ENCODE measurements at regions not wholly inside any gene's neighbourhood (a gene's known extent, or its start where the extent isn't known, plus 50 kb on each side); places are given as distances from the start of the nearest gene placed in this dataset.

DNA sequence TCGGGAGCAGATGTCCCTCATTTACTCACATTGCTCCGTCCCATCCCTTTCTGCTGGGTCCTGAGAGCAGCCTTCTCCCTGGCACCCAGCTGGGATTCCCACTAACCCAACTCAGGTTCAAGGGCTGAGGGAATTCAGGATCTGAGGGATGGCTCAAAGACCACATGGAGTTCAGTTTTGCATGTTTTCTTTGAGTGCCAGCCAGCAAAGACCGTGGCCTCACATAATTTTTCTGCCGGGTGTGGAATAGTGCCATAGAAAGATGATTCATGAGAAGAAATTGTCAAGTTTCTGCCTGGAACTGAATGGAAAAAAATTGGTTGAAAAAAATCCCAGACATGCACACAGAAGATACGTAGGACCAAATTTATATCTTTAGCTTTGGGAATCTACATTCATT is 168.6 kb downstream of the CD83 start:
- H3K4me3 Mint-ChIP-seq (ENCODE audit: low read depth), result no peak overlapping the region
- no peak for DNase-seq (ENCODE audit: low spot score, unreplicated experiment)
- TF ChIP-seq CTCF (IDR thresholded peaks at IDR 0.05; ENCODE audit: unreplicated experiment), result no peak
- no peaks in the 10 kb centered on the region for H3K9me3 Mint-ChIP-seq (ENCODE audit: low read depth)
- no peak overlapping the region for H3K27ac Mint-ChIP-seq
- H3K27me3 Mint-ChIP-seq, result no peaks in the 10 kb centered on the region
- H3K4me1 Mint-ChIP-seq (ENCODE audit: low read depth), result peaks cover 33% of the 10 kb centered on the region
- H3K36me3 Mint-ChIP-seq (ENCODE audit: insufficient read depth), result no peaks in the 10 kb centered on the region

DNA sequence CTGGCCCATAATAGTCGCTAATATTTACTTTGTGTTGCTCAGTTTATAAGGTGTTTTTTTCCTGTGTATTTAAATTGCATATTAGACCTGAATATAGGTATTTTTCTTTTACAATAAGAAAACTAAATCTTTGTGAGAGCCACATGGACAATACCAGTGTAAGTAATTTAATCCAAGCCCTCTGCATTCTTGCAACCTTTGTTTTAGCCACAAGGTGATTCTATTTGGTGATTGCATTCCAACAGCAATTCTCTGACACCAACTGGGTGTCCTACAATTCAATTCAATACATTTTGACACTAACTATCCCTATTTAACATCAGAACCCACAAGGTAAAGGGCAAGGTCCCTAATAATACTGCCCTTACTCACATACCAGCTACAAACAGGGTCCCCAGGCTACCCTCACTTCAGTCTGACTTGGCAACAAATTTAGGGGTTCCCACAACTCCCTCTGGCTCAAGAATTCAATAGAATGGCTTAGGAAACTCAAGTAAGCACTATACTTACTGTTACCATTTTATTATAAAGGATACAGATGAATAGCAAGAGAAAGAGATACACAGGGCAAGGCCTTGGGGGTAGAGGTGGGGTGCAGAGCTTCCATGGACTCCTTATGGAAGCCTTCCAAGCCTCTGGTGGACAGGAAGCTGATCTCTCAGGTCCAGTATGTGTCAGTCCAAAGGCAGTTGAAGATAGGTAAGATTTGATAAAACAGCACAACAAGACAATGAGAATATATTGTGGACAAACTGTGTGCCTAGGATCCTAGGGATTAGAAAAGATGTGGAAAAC is 169.3 kb downstream of the CD83 start:
- no peaks in the 10 kb centered on the region for H3K9me3 Mint-ChIP-seq (ENCODE audit: low read depth)
- no peak for TF ChIP-seq CTCF (IDR thresholded peaks at IDR 0.05; ENCODE audit: unreplicated experiment)
- no peak for DNase-seq (ENCODE audit: low spot score, unreplicated experiment)
- H3K27ac Mint-ChIP-seq, result no peak overlapping the region
- peaks cover 28% of the 10 kb centered on the region for H3K4me1 Mint-ChIP-seq (ENCODE audit: low read depth)
- H3K4me3 Mint-ChIP-seq (ENCODE audit: low read depth), result no peak overlapping the region
- H3K36me3 Mint-ChIP-seq (ENCODE audit: insufficient read depth), result no peaks in the 10 kb centered on the region
- H3K27me3 Mint-ChIP-seq, result no peaks in the 10 kb centered on the region

DNA sequence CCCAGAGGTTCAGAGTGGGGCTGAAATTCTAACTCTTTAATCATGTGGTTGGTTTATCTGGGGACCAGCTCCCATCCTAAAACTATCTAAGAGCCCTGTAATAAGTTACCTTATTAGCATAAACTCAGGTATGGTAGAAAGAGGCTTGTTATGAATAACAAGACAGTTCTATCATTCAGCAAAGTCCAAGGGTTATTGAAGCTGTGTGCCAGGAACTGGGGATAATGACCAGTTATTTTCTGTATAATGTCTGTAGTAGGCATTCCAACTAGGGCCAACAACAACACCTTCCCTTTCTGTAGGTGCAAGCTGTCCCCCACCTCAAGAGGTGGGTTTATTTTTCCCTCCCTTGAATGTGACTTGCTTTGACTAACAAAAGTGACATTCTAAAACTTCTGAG is 170.1 kb downstream of the CD83 start:
- Mint-ChIP-seq H3K4me1 (ENCODE audit: low read depth) (peaks cover 27% of the 10 kb centered on the region), H3K27me3 (no peaks in the 10 kb centered on the region), H3K36me3 (ENCODE audit: insufficient read depth) (no peaks in the 10 kb centered on the region), H3K9me3 (ENCODE audit: low read depth) (no peaks in the 10 kb centered on the region), H3K4me3 (ENCODE audit: low read depth) (no peak overlapping the region), H3K27ac (no peak overlapping the region)
- no peak for TF ChIP-seq CTCF (IDR thresholded peaks at IDR 0.05; ENCODE audit: unreplicated experiment)
- no peak for DNase-seq (ENCODE audit: low spot score, unreplicated experiment)

- no peak for DNase-seq (ENCODE audit: low spot score, unreplicated experiment)
- H3K36me3 Mint-ChIP-seq (ENCODE audit: insufficient read depth), result peaks cover 2% of the 10 kb centered on the region
- no peaks in the 10 kb centered on the region for H3K27me3 Mint-ChIP-seq
- H3K4me3 Mint-ChIP-seq (ENCODE audit: low read depth), result no peak overlapping the region
- H3K9me3 Mint-ChIP-seq (ENCODE audit: low read depth), result no peaks in the 10 kb centered on the region
- no peak for TF ChIP-seq CTCF (IDR thresholded peaks at IDR 0.05; ENCODE audit: unreplicated experiment)
- H3K4me1 Mint-ChIP-seq (ENCODE audit: low read depth), result peaks cover 22% of the 10 kb centered on the region
- H3K27ac Mint-ChIP-seq, result no peak overlapping the region
Observed at GRCh38 chr6:14288910-14289309, 171.3 kb downstream of the CD83 start.

- no peak overlapping the region for H3K4me3 Mint-ChIP-seq (ENCODE audit: low read depth)
- H3K9me3 Mint-ChIP-seq (ENCODE audit: low read depth), result no peaks in the 10 kb centered on the region
- TF ChIP-seq CTCF (IDR thresholded peaks at IDR 0.05; ENCODE audit: unreplicated experiment), result no peak
- DNase-seq (ENCODE audit: low spot score, unreplicated experiment), result no peak
- H3K27ac Mint-ChIP-seq, result no peak overlapping the region
- peaks cover 20% of the 10 kb centered on the region for H3K4me1 Mint-ChIP-seq (ENCODE audit: low read depth)
- H3K36me3 Mint-ChIP-seq (ENCODE audit: insufficient read depth), result peaks cover 2% of the 10 kb centered on the region
- no peaks in the 10 kb centered on the region for H3K27me3 Mint-ChIP-seq
Observed at GRCh38 chr6:14290041-14290771, 172.6 kb downstream of the CD83 start.

Measured in progenitor cell of endocrine pancreas (in vitro differentiated cells).